GM12878 (cell line): ENCODE measurements at regions not wholly inside any gene's neighbourhood (a gene's known extent, or its start where the extent isn't known, plus 50 kb on each side); places are given as distances from the start of the nearest gene placed in this dataset.

Experiments used
- CHD2 ChIP-seq: IDR thresholded peaks from 2 replicates; pipeline ENCODE4 v1.6.1; 2011; ENCODE audit warnings: low read depth, low read length, improper control_type of control experiment, borderline replicate concordance
- HDGF ChIP-seq: fragments of 450-650 bp; IDR thresholded peaks from 2 replicates; pipeline ENCODE4 v1.6.1; 2016; ENCODE audit warnings: antibody characterized with exemption
- TF ChIP-seq, protein P1 (sequence below): fragments of 450-650 bp; IDR thresholded peaks from 2 replicates; pipeline ENCODE4 v1.6.1; 2018; ENCODE audit warnings: mild to moderate bottlenecking, low read depth, moderate library complexity; ENCODE audit not compliant: partially characterized antibody
- TF ChIP-seq, protein P2 (sequence below), 3 experiments: IDR thresholded peaks in 2 of 3; conservative IDR thresholded peaks in 1 of 3; 2 replicates each; pipeline ENCODE4 v1.5.1; 2011; ENCODE audit warnings: low read depth in 3 of 3, low read length in 3 of 3, mild to moderate bottlenecking in 3 of 3, control low read depth in 2 of 3, moderate library complexity in 2 of 3, inconsistent platforms in 1 of 3, mixed read lengths in 1 of 3; ENCODE audit not compliant: control insufficient read depth in 2 of 3, insufficient read depth in 1 of 3; ENCODE audit errors: extremely low read depth in 1 of 3
- TF ChIP-seq, protein P3 (sequence below): IDR thresholded peaks from 2 replicates; pipeline ENCODE4 v1.6.1; 2011; ENCODE audit warnings: borderline replicate concordance, low read depth, mild to moderate bottlenecking, moderate library complexity, low read length; ENCODE audit not compliant: insufficient read depth, poor library complexity, severe bottlenecking

DNA sequence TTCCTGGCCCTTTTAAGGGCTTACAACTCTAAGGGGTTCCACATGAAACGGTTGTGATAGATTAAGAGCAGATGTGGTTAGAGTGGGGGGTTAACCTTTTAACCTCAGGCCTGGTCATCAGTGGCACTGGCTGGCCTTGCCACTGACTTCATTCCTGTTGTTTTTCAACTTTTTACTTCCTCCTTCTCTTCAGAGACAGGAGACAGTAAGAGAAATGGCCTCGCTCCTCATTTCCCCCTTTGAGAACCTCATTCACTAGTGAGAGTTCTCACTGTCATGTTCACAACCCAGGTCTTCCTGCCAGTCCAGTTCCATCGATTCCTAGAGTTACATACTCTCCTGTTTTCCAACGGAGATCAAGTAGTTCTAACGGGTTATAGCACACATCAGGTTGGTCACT, 101.6 kb upstream of the SLC1A4 start (continued):
- TF ChIP-seq, protein P1, sequence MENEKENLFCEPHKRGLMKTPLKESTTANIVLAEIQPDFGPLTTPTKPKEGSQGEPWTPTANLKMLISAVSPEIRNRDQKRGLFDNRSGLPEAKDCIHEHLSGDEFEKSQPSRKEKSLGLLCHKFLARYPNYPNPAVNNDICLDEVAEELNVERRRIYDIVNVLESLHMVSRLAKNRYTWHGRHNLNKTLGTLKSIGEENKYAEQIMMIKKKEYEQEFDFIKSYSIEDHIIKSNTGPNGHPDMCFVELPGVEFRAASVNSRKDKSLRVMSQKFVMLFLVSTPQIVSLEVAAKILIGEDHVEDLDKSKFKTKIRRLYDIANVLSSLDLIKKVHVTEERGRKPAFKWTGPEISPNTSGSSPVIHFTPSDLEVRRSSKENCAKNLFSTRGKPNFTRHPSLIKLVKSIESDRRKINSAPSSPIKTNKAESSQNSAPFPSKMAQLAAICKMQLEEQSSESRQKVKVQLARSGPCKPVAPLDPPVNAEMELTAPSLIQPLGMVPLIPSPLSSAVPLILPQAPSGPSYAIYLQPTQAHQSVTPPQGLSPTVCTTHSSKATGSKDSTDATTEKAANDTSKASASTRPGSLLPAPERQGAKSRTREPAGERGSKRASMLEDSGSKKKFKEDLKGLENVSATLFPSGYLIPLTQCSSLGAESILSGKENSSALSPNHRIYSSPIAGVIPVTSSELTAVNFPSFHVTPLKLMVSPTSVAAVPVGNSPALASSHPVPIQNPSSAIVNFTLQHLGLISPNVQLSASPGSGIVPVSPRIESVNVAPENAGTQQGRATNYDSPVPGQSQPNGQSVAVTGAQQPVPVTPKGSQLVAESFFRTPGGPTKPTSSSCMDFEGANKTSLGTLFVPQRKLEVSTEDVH: no peak
- TF ChIP-seq HDGF (no peak), CHD2 (no peak)
- TF ChIP-seq, protein P2, sequence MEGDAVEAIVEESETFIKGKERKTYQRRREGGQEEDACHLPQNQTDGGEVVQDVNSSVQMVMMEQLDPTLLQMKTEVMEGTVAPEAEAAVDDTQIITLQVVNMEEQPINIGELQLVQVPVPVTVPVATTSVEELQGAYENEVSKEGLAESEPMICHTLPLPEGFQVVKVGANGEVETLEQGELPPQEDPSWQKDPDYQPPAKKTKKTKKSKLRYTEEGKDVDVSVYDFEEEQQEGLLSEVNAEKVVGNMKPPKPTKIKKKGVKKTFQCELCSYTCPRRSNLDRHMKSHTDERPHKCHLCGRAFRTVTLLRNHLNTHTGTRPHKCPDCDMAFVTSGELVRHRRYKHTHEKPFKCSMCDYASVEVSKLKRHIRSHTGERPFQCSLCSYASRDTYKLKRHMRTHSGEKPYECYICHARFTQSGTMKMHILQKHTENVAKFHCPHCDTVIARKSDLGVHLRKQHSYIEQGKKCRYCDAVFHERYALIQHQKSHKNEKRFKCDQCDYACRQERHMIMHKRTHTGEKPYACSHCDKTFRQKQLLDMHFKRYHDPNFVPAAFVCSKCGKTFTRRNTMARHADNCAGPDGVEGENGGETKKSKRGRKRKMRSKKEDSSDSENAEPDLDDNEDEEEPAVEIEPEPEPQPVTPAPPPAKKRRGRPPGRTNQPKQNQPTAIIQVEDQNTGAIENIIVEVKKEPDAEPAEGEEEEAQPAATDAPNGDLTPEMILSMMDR (IDR thresholded peaks at IDR 0.05 in 2 of 3, conservative IDR thresholded peaks at IDR 0.05 in 1 of 3; ENCODE audit: control insufficient read depth in 2 of 3, extremely low read depth in 1 of 3, insufficient read depth in 1 of 3, low read depth in 3 of 3, low read length in 3 of 3): no peak
- TF ChIP-seq, protein P3, sequence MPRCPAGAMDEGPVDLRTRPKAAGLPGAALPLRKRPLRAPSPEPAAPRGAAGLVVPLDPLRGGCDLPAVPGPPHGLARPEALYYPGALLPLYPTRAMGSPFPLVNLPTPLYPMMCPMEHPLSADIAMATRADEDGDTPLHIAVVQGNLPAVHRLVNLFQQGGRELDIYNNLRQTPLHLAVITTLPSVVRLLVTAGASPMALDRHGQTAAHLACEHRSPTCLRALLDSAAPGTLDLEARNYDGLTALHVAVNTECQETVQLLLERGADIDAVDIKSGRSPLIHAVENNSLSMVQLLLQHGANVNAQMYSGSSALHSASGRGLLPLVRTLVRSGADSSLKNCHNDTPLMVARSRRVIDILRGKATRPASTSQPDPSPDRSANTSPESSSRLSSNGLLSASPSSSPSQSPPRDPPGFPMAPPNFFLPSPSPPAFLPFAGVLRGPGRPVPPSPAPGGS: no peak
